ENCODE measurements at regions not wholly inside any gene's neighbourhood (a gene's known extent, or its start where the extent isn't known, plus 50 kb on each side); places are given as distances from the start of the nearest gene placed in this dataset.

DNA sequence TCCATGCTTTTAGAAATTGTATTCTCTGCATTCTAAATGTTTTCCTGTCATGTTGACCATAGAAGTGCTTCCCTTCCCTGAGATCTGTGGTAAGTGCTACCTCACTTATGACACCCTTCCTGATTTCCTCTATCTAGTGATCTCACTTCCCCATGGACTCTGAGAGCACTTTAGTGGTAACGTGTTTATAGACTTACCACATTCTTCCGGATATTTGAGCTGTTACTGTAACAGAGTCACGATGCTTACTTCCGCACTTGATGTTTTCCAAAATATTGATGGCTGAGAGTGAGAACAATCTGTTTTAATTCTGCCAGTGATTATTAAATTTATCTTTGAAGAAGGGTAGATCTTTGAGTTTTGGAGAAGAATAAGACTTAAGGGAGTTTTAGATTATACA, 60.1 kb upstream of the NAMPT start:
- TF ChIP-seq, protein P1, sequence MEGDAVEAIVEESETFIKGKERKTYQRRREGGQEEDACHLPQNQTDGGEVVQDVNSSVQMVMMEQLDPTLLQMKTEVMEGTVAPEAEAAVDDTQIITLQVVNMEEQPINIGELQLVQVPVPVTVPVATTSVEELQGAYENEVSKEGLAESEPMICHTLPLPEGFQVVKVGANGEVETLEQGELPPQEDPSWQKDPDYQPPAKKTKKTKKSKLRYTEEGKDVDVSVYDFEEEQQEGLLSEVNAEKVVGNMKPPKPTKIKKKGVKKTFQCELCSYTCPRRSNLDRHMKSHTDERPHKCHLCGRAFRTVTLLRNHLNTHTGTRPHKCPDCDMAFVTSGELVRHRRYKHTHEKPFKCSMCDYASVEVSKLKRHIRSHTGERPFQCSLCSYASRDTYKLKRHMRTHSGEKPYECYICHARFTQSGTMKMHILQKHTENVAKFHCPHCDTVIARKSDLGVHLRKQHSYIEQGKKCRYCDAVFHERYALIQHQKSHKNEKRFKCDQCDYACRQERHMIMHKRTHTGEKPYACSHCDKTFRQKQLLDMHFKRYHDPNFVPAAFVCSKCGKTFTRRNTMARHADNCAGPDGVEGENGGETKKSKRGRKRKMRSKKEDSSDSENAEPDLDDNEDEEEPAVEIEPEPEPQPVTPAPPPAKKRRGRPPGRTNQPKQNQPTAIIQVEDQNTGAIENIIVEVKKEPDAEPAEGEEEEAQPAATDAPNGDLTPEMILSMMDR (IDR thresholded peaks at IDR 0.05; ENCODE audit: low read length): no peak
- TF ChIP-seq EZH2 (IDR thresholded peaks at IDR 0.05; ENCODE audit: borderline replicate concordance, low read length): no peak
